ENCODE measurements at regions not wholly inside any gene's neighbourhood (a gene's known extent, or its start where the extent isn't known, plus 50 kb on each side); places are given as distances from the start of the nearest gene placed in this dataset.
"Not testable (repeated sequence)": the region's sequence is repeated elsewhere in the genome, so short reads cannot be mapped to it uniquely, and the experiment has no call there.

- peak; percentile 14 to 18 for DNase-seq (ENCODE audit: extremely low read depth in 1 of 2, low read depth in 1 of 2)
Measured at GRCh38 chr4:9604031-9604892, 160.0 kb downstream of the DEFB131A start.

- DNase-seq (ENCODE audit: extremely low read depth in 1 of 2, low read depth in 1 of 2), result not testable (repeated sequence)
Measured at GRCh38 chr4:9604893-9605190, 160.6 kb downstream of the DEFB131A start.

- no peak for DNase-seq (ENCODE audit: extremely low read depth in 1 of 2, low read depth in 1 of 2)
Measured at GRCh38 chr4:9608300-9608699, 164.1 kb downstream of the DEFB131A start.

GRCh38 chr4:9610321-9610720, 166.1 kb downstream of the DEFB131A start:
- not testable (repeated sequence) for DNase-seq (ENCODE audit: extremely low read depth in 1 of 2, low read depth in 1 of 2)

- DNase-seq (ENCODE audit: extremely low read depth in 1 of 2, low read depth in 1 of 2), result no peak
Measured at GRCh38 chr4:9611101-9611500, 166.9 kb downstream of the DEFB131A start.

GRCh38 chr4:9636411-9636810, 145.0 kb upstream of the DRD5 start:
- not testable (repeated sequence) for DNase-seq (ENCODE audit: extremely low read depth in 1 of 2, low read depth in 1 of 2)

- not testable (repeated sequence) for DNase-seq (ENCODE audit: extremely low read depth in 1 of 2, low read depth in 1 of 2)
Measured at GRCh38 chr4:9659678-9660077, 121.8 kb upstream of the DRD5 start.

- not testable (repeated sequence) for DNase-seq (ENCODE audit: extremely low read depth in 1 of 2, low read depth in 1 of 2)
Measured at GRCh38 chr4:9660955-9661354, 120.5 kb upstream of the DRD5 start.

GRCh38 chr4:9670725-9671124, 110.7 kb upstream of the DRD5 start:
- not testable (repeated sequence) for DNase-seq (ENCODE audit: extremely low read depth in 1 of 2, low read depth in 1 of 2)

GRCh38 chr4:9677357-9677756, 104.1 kb upstream of the DRD5 start:
- DNase-seq (ENCODE audit: extremely low read depth in 1 of 2, low read depth in 1 of 2), result not testable (repeated sequence)

GRCh38 chr4:9679704-9680478, 101.5 kb upstream of the DRD5 start:
- no peak for DNase-seq (ENCODE audit: extremely low read depth in 1 of 2, low read depth in 1 of 2)

GRCh38 chr4:9683174-9683573, 98.3 kb upstream of the DRD5 start:
- DNase-seq (ENCODE audit: extremely low read depth in 1 of 2, low read depth in 1 of 2), result not testable (repeated sequence)

GRCh38 chr4:9685016-9685415, 96.4 kb upstream of the DRD5 start:
- DNase-seq (ENCODE audit: extremely low read depth in 1 of 2, low read depth in 1 of 2), result not testable (repeated sequence)

- DNase-seq (ENCODE audit: extremely low read depth in 1 of 2, low read depth in 1 of 2), result no peak
Measured at GRCh38 chr4:9685692-9686091, 95.7 kb upstream of the DRD5 start.

GRCh38 chr4:9690636-9691237, 90.7 kb upstream of the DRD5 start:
- DNase-seq (ENCODE audit: extremely low read depth in 1 of 2, low read depth in 1 of 2), result not testable (repeated sequence)

- peak; percentile 70 to 88 for DNase-seq (ENCODE audit: extremely low read depth in 1 of 2, low read depth in 1 of 2)
Measured at GRCh38 chr4:9691238-9692065, 90.0 kb upstream of the DRD5 start.

GRCh38 chr4:9692791-9693491, 88.5 kb upstream of the DRD5 start:
- not testable (repeated sequence) for DNase-seq (ENCODE audit: extremely low read depth in 1 of 2, low read depth in 1 of 2)

GRCh38 chr4:9694403-9694802, 87.0 kb upstream of the DRD5 start:
- DNase-seq (ENCODE audit: extremely low read depth in 1 of 2, low read depth in 1 of 2), result not testable (repeated sequence)

- DNase-seq (ENCODE audit: extremely low read depth in 1 of 2, low read depth in 1 of 2), result not testable (repeated sequence)
Measured at GRCh38 chr4:9695994-9696393, 85.4 kb upstream of the DRD5 start.

- DNase-seq (ENCODE audit: extremely low read depth in 1 of 2, low read depth in 1 of 2), result not testable (repeated sequence)
Measured at GRCh38 chr4:9696561-9696960, 84.9 kb upstream of the DRD5 start.

All from stimulated activated CD8-positive, alpha-beta memory T cell treated with anti-CD3 and anti-CD28 coated beads, Interleukin-7, amount 100 ng/mL, for 48 hours (primary cell).